ENCODE measurements at regions not wholly inside any gene's neighbourhood (a gene's known extent, or its start where the extent isn't known, plus 50 kb on each side); places are given as distances from the start of the nearest gene placed in this dataset.
"Not testable (repeated sequence)": the region's sequence is repeated elsewhere in the genome, so short reads cannot be mapped to it uniquely, and the experiment has no call there.

GRCh38 chr16:75868636-75869632, 142.6 kb upstream of the CPHXL start:
- H3K27ac ChIP-seq (ENCODE audit: low read depth, low read length), result no peak overlapping the region
- H3K4me3 ChIP-seq (ENCODE audit: low read depth, low read length), result no peak overlapping the region
- H3K9ac ChIP-seq (ENCODE audit: low read depth, low read length), result no peak overlapping the region
- H3K27me3 ChIP-seq (ENCODE audit: control insufficient read depth, insufficient read depth, low read length), result no peaks in the 10 kb centered on the region
- no peaks in the 10 kb centered on the region for H3K36me3 ChIP-seq (ENCODE audit: control insufficient read depth, insufficient read depth, low read length)
- no peaks in the 10 kb centered on the region for H3K4me1 ChIP-seq (ENCODE audit: control insufficient read depth, insufficient read depth, low read length)
- no peaks in the 10 kb centered on the region for H3K9me3 ChIP-seq (ENCODE audit: control insufficient read depth, insufficient read depth, low read length)

GRCh38 chr16:75881280-75881679, 155.0 kb upstream of the CPHXL start:
- not testable (repeated sequence) for H3K27ac ChIP-seq (ENCODE audit: low read depth, low read length); H3K4me1 ChIP-seq (ENCODE audit: control insufficient read depth, insufficient read depth, low read length); H3K9me3 ChIP-seq (ENCODE audit: control insufficient read depth, insufficient read depth, low read length)

DNA sequence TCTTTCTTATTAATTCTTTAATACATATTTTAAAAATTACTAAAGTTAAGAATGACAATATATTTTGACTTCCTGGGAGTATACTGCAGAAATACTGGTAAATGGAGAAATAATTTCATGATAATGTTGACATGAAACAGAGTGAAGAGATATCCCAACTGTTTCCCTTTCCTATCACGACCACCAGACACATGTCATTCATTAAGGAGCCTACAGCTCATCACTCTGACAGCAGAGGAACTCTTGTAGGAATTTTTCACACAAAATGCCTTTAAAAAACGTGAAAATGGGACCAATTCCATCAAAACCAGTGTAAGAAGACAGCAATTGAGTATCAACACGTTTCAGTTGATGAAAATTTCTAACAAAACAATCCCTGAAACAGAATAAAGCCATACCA, 172.9 kb upstream of the CPHXL start:
- H3K9ac ChIP-seq (ENCODE audit: low read depth, low read length), result no peak overlapping the region
- no peaks in the 10 kb centered on the region for H3K36me3 ChIP-seq (ENCODE audit: control insufficient read depth, insufficient read depth, low read length)
- H3K27me3 ChIP-seq (ENCODE audit: control insufficient read depth, insufficient read depth, low read length), result no peaks in the 10 kb centered on the region
- H3K4me3 ChIP-seq (ENCODE audit: low read depth, low read length), result no peak overlapping the region
- H3K27ac ChIP-seq (ENCODE audit: low read depth, low read length), result no peak overlapping the region
- H3K4me1 ChIP-seq (ENCODE audit: control insufficient read depth, insufficient read depth, low read length), result no peaks in the 10 kb centered on the region
- no peaks in the 10 kb centered on the region for H3K9me3 ChIP-seq (ENCODE audit: control insufficient read depth, insufficient read depth, low read length)

More at GRCh38 chr16:75881280-75881679, 155.0 kb upstream of the CPHXL start:
- H3K36me3 ChIP-seq (ENCODE audit: control insufficient read depth, insufficient read depth, low read length); H3K27me3 ChIP-seq (ENCODE audit: control insufficient read depth, insufficient read depth, low read length); H3K9ac ChIP-seq (ENCODE audit: low read depth, low read length); H3K4me3 ChIP-seq (ENCODE audit: low read depth, low read length): not testable (repeated sequence)

GRCh38 chr16:75908331-75909117, 182.2 kb upstream of the CPHXL start:
- no peak overlapping the region for H3K9ac ChIP-seq (ENCODE audit: low read depth, low read length)
- no peaks in the 10 kb centered on the region for H3K36me3 ChIP-seq (ENCODE audit: control insufficient read depth, insufficient read depth, low read length)
- no peak overlapping the region for H3K27ac ChIP-seq (ENCODE audit: low read depth, low read length)

DNA sequence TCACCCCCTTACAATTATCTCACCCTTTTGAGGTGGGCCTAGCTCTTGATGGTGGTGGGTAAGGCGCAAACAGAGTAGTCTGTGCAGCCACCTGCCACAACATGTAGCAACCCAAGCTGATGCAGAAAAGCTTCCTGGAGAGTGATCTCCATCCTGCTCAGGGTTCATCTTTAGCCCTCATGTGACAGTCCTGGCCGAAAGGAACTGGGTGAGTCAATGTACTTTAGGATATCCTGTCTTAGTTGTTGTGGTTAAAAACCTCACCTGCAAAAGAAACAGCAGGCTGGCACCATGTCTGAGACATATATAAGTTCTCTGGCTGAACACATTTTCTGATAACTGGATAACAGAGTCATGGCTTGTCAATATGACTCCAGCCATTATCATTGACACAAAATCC, 183.5 kb upstream of the CPHXL start:
- no peak overlapping the region for H3K4me3 ChIP-seq (ENCODE audit: low read depth, low read length)
- H3K27me3 ChIP-seq (ENCODE audit: control insufficient read depth, insufficient read depth, low read length), result no peaks in the 10 kb centered on the region
- no peaks in the 10 kb centered on the region for H3K36me3 ChIP-seq (ENCODE audit: control insufficient read depth, insufficient read depth, low read length)
- no peak overlapping the region for H3K27ac ChIP-seq (ENCODE audit: low read depth, low read length)
- H3K4me1 ChIP-seq (ENCODE audit: control insufficient read depth, insufficient read depth, low read length), result peaks cover 6% of the 10 kb centered on the region
- no peak overlapping the region for H3K9ac ChIP-seq (ENCODE audit: low read depth, low read length)
- no peaks in the 10 kb centered on the region for H3K9me3 ChIP-seq (ENCODE audit: control insufficient read depth, insufficient read depth, low read length)

More at GRCh38 chr16:75908331-75909117, 182.2 kb upstream of the CPHXL start:
- no peak overlapping the region for H3K4me3 ChIP-seq (ENCODE audit: low read depth, low read length)
- H3K4me1 ChIP-seq (ENCODE audit: control insufficient read depth, insufficient read depth, low read length), result peaks cover 6% of the 10 kb centered on the region
- H3K27me3 ChIP-seq (ENCODE audit: control insufficient read depth, insufficient read depth, low read length), result no peaks in the 10 kb centered on the region
- no peaks in the 10 kb centered on the region for H3K9me3 ChIP-seq (ENCODE audit: control insufficient read depth, insufficient read depth, low read length)

GRCh38 chr16:75911896-75912295, 185.6 kb upstream of the CPHXL start:
- H3K9ac ChIP-seq (ENCODE audit: low read depth, low read length), result no peak overlapping the region
- H3K4me3 ChIP-seq (ENCODE audit: low read depth, low read length), result no peak overlapping the region
- H3K27ac ChIP-seq (ENCODE audit: low read depth, low read length), result no peak overlapping the region
- H3K36me3 ChIP-seq (ENCODE audit: control insufficient read depth, insufficient read depth, low read length), result no peaks in the 10 kb centered on the region
- no peaks in the 10 kb centered on the region for H3K9me3 ChIP-seq (ENCODE audit: control insufficient read depth, insufficient read depth, low read length)
- peaks cover 6% of the 10 kb centered on the region for H3K4me1 ChIP-seq (ENCODE audit: control insufficient read depth, insufficient read depth, low read length)
- peaks cover 12% of the 10 kb centered on the region for H3K27me3 ChIP-seq (ENCODE audit: control insufficient read depth, insufficient read depth, low read length)

GRCh38 chr16:75913958-75914357, 187.7 kb upstream of the CPHXL start:
- no peak overlapping the region for H3K4me3 ChIP-seq (ENCODE audit: low read depth, low read length)
- no peaks in the 10 kb centered on the region for H3K36me3 ChIP-seq (ENCODE audit: control insufficient read depth, insufficient read depth, low read length)
- no peak overlapping the region for H3K9ac ChIP-seq (ENCODE audit: low read depth, low read length)
- H3K27me3 ChIP-seq (ENCODE audit: control insufficient read depth, insufficient read depth, low read length), result peaks cover 28% of the 10 kb centered on the region
- H3K27ac ChIP-seq (ENCODE audit: low read depth, low read length), result no peak overlapping the region
- peaks cover 4% of the 10 kb centered on the region for H3K4me1 ChIP-seq (ENCODE audit: control insufficient read depth, insufficient read depth, low read length)
- no peaks in the 10 kb centered on the region for H3K9me3 ChIP-seq (ENCODE audit: control insufficient read depth, insufficient read depth, low read length)

DNA sequence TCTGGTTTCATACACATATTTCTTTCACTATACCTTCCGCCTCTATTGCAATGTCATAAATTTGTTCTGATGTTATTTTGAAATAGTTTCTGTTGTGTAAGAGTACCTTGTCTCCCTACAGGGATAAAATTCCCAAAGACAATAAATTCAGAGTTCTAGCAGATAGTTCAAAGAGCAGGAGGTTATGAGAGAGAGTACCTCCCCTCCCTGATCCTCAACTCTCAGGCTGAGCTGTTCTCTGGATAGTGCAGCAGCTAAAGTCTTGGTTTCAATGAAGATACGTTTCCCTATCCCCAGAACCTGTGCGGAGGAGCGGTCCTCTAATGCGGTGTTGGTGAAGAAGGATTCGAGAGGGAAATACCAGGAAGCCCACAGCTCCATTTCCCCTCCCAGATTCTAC, 190.2 kb upstream of the CPHXL start:
- Histone ChIP-seq H3K4me3 (ENCODE audit: low read depth, low read length) (no peak overlapping the region), H3K27me3 (ENCODE audit: control insufficient read depth, insufficient read depth, low read length) (peaks cover 52% of the 10 kb centered on the region), H3K36me3 (ENCODE audit: control insufficient read depth, insufficient read depth, low read length) (no peaks in the 10 kb centered on the region)

GRCh38 chr16:75918109-75918508, 191.8 kb upstream of the CPHXL start:
- Histone ChIP-seq H3K36me3 (ENCODE audit: control insufficient read depth, insufficient read depth, low read length) (no peaks in the 10 kb centered on the region), H3K27me3 (ENCODE audit: control insufficient read depth, insufficient read depth, low read length) (peaks cover 69% of the 10 kb centered on the region), H3K9me3 (ENCODE audit: control insufficient read depth, insufficient read depth, low read length) (no peaks in the 10 kb centered on the region), H3K4me1 (ENCODE audit: control insufficient read depth, insufficient read depth, low read length) (peaks cover 13% of the 10 kb centered on the region), H3K27ac (ENCODE audit: low read depth, low read length) (no peak overlapping the region), H3K9ac (ENCODE audit: low read depth, low read length) (no peak overlapping the region), H3K4me3 (ENCODE audit: low read depth, low read length) (no peak overlapping the region)

More for the DNA sequence above, 190.2 kb upstream of the CPHXL start:
- H3K27ac ChIP-seq (ENCODE audit: low read depth, low read length), result no peak overlapping the region
- H3K4me1 ChIP-seq (ENCODE audit: control insufficient read depth, insufficient read depth, low read length), result peaks cover 6% of the 10 kb centered on the region
- H3K9me3 ChIP-seq (ENCODE audit: control insufficient read depth, insufficient read depth, low read length), result no peaks in the 10 kb centered on the region
- H3K9ac ChIP-seq (ENCODE audit: low read depth, low read length), result no peak overlapping the region

GRCh38 chr16:75919664-75920063, 193.4 kb upstream of the CPHXL start:
- Histone ChIP-seq H3K4me1 (ENCODE audit: control insufficient read depth, insufficient read depth, low read length) (peaks cover 13% of the 10 kb centered on the region), H3K9me3 (ENCODE audit: control insufficient read depth, insufficient read depth, low read length) (no peaks in the 10 kb centered on the region), H3K36me3 (ENCODE audit: control insufficient read depth, insufficient read depth, low read length) (no peaks in the 10 kb centered on the region), H3K4me3 (ENCODE audit: low read depth, low read length) (no peak overlapping the region), H3K9ac (ENCODE audit: low read depth, low read length) (no peak overlapping the region), H3K27me3 (ENCODE audit: control insufficient read depth, insufficient read depth, low read length) (peaks cover 84% of the 10 kb centered on the region), H3K27ac (ENCODE audit: low read depth, low read length) (no peak overlapping the region)

GRCh38 chr16:75921281-75921680, 195.0 kb upstream of the CPHXL start:
- peaks cover 94% of the 10 kb centered on the region for H3K27me3 ChIP-seq (ENCODE audit: control insufficient read depth, insufficient read depth, low read length)
- no peak overlapping the region for H3K9ac ChIP-seq (ENCODE audit: low read depth, low read length)
- H3K9me3 ChIP-seq (ENCODE audit: control insufficient read depth, insufficient read depth, low read length), result no peaks in the 10 kb centered on the region

More at GRCh38 chr16:75921281-75921680, 195.0 kb upstream of the CPHXL start:
- Histone ChIP-seq H3K27ac (ENCODE audit: low read depth, low read length) (no peak overlapping the region), H3K4me1 (ENCODE audit: control insufficient read depth, insufficient read depth, low read length) (peaks cover 13% of the 10 kb centered on the region), H3K36me3 (ENCODE audit: control insufficient read depth, insufficient read depth, low read length) (no peaks in the 10 kb centered on the region), H3K4me3 (ENCODE audit: low read depth, low read length) (no peak overlapping the region)

Measured in HUES48 (cell line).